MCF 10A (cell line): ENCODE measurements at regions not wholly inside any gene's neighbourhood (a gene's known extent, or its start where the extent isn't known, plus 50 kb on each side); places are given as distances from the start of the nearest gene placed in this dataset.

Experiments
- BruUV-seq: library from RNA; stranded (reverse); fragments of 400-500 nt; replicated peaks from 2 replicates; lab custom pipeline; 2021; lab: Mats Ljungman, UMichigan
- CTCF ChIA-PET: fragments of 300-600 bp; sonication (Branson Sonifier 250); formaldehyde crosslinking; extraction: SDS; loops from one replicate; lab custom pipeline; 2021; ENCODE audit warnings: antibody characterized with exemption, inconsistent platforms; lab: Yijun Ruan, JAX
- POLR2A ChIA-PET: fragments of 300-600, 350-650 bp; sonication (Branson Sonifier 250); formaldehyde crosslinking; extraction: SDS; loops from one replicate; lab custom pipeline; 2020; ENCODE audit warnings: antibody characterized with exemption, inconsistent platforms; lab: Yijun Ruan, JAX
- DNase-seq: peaks from one replicate; pipeline ENCODE4 v3.0.0-alpha.2; 2018; ENCODE audit not compliant: unreplicated experiment
- H3K27ac Mint-ChIP-seq: one replicate; pipeline ENCODE4 v1.8.0; 2022; ENCODE audit warnings: mild to moderate bottlenecking, low read depth, mixed read lengths; ENCODE audit not compliant: unreplicated experiment
- H3K27me3 Mint-ChIP-seq: one replicate; pipeline ENCODE4 v1.8.0; 2022; ENCODE audit warnings: mixed read lengths; ENCODE audit not compliant: insufficient read depth, unreplicated experiment
- H3K36me3 Mint-ChIP-seq: one replicate; pipeline ENCODE4 v1.8.0; 2022; ENCODE audit warnings: mild to moderate bottlenecking, moderate library complexity, mixed read lengths; ENCODE audit not compliant: insufficient read depth, unreplicated experiment
- H3K4me1 Mint-ChIP-seq: one replicate; pipeline ENCODE4 v1.8.0; 2022; ENCODE audit warnings: mixed read lengths; ENCODE audit not compliant: insufficient read depth, unreplicated experiment
- H3K4me3 Mint-ChIP-seq: one replicate; pipeline ENCODE4 v1.8.0; 2022; ENCODE audit warnings: mild to moderate bottlenecking, moderate library complexity, mixed read lengths; ENCODE audit not compliant: unreplicated experiment
- H3K9me3 Mint-ChIP-seq: one replicate; pipeline ENCODE4 v1.8.0; 2022; ENCODE audit warnings: mixed read lengths; ENCODE audit not compliant: unreplicated experiment
- intact Hi-C: fragments of 100-400 bp; cut with micrococcal nuclease; formaldehyde crosslinking; loops from 2 replicates; pipeline ENCODE4 v1.14.1; 2022
- TF ChIP-seq, protein P1 (sequence below): fragments of 200-600 bp; IDR thresholded peaks from one replicate; pipeline ENCODE4 v1.8.0; 2022; ENCODE audit warnings: antibody characterized with exemption, mild to moderate bottlenecking; ENCODE audit not compliant: unreplicated experiment

DNA sequence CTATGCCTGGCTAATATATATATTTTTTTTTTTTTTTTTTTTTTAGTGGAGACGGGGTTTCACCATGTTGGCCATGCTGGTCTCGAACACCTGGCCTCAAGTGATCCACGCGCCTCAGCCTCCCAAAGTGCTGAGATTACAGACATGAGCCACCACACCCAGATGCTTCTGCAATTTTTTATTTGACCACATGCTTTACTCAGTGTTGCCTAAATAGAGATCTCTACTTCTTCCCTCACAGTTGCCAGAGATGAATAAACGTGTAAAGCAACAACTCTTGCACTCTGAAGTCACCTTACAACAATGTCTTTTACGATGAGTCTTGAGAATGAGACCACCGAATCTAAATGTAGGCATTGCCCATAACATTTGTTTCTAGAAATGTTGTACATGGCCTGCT lies 107.9 kb upstream of the FRMD4A start:
- no peak for DNase-seq
- intact Hi-C loops: no loop called here
- H3K4me3 Mint-ChIP-seq: no peak overlapping the region
- CTCF ChIA-PET: no interaction called here
- H3K9me3 Mint-ChIP-seq: no peaks in the 10 kb centered on the region
- no peak overlapping the region for H3K27ac Mint-ChIP-seq
- POLR2A ChIA-PET: interaction anchor here (1.2 kb wide), 1 partner anchor 20 kb away, joined by 4 read pairs; no protein-coding TSS in a partner anchor
- TF ChIP-seq, protein P1, sequence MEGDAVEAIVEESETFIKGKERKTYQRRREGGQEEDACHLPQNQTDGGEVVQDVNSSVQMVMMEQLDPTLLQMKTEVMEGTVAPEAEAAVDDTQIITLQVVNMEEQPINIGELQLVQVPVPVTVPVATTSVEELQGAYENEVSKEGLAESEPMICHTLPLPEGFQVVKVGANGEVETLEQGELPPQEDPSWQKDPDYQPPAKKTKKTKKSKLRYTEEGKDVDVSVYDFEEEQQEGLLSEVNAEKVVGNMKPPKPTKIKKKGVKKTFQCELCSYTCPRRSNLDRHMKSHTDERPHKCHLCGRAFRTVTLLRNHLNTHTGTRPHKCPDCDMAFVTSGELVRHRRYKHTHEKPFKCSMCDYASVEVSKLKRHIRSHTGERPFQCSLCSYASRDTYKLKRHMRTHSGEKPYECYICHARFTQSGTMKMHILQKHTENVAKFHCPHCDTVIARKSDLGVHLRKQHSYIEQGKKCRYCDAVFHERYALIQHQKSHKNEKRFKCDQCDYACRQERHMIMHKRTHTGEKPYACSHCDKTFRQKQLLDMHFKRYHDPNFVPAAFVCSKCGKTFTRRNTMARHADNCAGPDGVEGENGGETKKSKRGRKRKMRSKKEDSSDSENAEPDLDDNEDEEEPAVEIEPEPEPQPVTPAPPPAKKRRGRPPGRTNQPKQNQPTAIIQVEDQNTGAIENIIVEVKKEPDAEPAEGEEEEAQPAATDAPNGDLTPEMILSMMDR: no peak
- no TSS peak for BruUV-seq
- H3K4me1 Mint-ChIP-seq: no peaks in the 10 kb centered on the region
- H3K27me3 Mint-ChIP-seq: no peaks in the 10 kb centered on the region
- no peaks in the 10 kb centered on the region for H3K36me3 Mint-ChIP-seq

DNA sequence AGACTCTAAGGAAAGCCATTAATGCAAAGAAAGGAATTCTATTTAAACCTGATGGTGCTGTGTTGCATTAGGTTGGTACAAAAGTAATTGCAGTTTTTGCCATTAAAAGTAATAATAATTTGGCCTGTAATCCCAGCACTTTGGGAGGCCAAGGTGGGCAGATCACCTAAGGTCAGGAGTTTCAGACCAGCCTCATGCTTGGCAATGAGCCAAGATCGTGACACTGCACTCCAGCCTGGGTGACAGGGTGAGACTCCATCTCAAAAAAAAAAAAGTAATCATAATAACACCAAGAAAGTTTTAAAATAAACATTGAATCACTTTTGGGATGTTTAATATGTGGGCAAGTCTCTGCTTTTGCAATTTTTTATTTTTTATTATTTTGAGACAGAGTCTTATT lies 107.3 kb upstream of the FRMD4A start:
- POLR2A ChIA-PET: no interaction called here
- no peaks in the 10 kb centered on the region for H3K9me3 Mint-ChIP-seq
- TF ChIP-seq, protein P1: no peak

DNA sequence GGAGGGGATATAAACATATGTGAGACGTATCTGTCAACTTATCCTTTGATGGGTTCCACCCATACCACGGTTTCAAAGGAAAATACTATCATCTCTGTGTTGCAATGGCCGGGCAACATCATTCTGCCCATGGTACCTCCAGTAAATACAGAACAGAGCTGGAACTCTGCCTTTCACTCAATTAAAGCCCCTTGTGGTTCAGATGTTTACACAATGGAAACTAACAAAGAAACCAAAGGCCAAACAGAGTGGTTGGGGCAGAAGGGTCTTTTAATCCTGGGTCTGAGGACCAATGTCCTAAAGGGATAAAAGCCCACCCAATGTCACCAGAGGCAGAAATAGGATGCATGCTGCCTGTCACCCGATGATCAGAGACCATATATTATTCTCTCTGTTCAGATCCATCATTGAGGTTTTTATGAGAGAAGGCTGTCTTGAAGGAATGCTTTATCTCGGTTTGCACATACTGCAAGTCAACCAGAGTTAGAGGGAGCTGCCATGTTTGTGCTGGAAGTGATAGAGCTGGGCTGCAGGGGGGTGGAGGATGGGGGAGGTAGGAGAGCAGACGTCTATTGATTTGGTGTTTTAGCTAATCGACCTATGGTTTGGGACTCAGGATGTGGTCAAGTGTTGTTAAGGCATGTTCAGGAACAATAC lies 105.4 kb upstream of the FRMD4A start:
- no peaks in the 10 kb centered on the region for H3K9me3 Mint-ChIP-seq
- no peak overlapping the region for H3K27ac Mint-ChIP-seq
- H3K4me3 Mint-ChIP-seq: no peak overlapping the region
- intact Hi-C loops: no loop called here
- ChIA-PET CTCF (interaction anchor here (0.7 kb wide), 1 partner anchor 58 kb away, joined by 5 read pairs; no protein-coding TSS in a partner anchor), POLR2A (interaction anchor here (0.6 kb wide), 1 partner anchor 371 kb away, joined by 3 read pairs; no protein-coding TSS in a partner anchor)
- TF ChIP-seq, protein P1: no peak
- H3K4me1 Mint-ChIP-seq: no peaks in the 10 kb centered on the region
- H3K27me3 Mint-ChIP-seq: no peaks in the 10 kb centered on the region
- DNase-seq: no peak
- no peaks in the 10 kb centered on the region for H3K36me3 Mint-ChIP-seq
- BruUV-seq: no TSS peak

More for the DNA sequence above, 107.3 kb upstream of the FRMD4A start:
- Mint-ChIP-seq H3K4me1 (no peaks in the 10 kb centered on the region), H3K27ac (no peak overlapping the region), H3K4me3 (no peak overlapping the region), H3K36me3 (no peaks in the 10 kb centered on the region), H3K27me3 (no peaks in the 10 kb centered on the region)
- BruUV-seq: no TSS peak
- no peak for DNase-seq
- CTCF ChIA-PET: no interaction called here
- intact Hi-C loops: no loop called here

DNA sequence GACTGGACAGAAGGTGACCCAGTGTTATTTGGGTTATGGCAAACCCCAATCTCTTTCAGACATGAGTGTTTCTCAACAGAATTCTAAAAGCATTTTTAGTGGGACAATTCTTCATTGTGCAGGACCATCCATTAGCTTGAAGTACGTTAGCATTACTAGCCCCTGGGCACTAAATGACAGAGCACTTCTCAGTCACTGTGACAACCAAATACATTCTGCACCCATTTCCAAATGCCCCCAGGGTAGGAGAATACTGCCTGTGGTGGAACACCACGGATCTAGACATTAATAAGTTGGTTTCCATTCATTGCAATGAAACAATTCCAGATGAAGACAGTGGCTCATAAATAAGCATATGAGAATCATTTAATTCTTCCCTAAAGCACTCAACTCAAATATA lies 102.4 kb upstream of the FRMD4A start:
- no peaks in the 10 kb centered on the region for H3K9me3 Mint-ChIP-seq
- CTCF ChIA-PET: no interaction called here
- intact Hi-C loops: no loop called here
- BruUV-seq: no TSS peak
- H3K4me1 Mint-ChIP-seq: no peaks in the 10 kb centered on the region
- TF ChIP-seq, protein P1: no peak
- H3K4me3 Mint-ChIP-seq: no peak overlapping the region
- no peaks in the 10 kb centered on the region for H3K27me3 Mint-ChIP-seq
- H3K27ac Mint-ChIP-seq: no peak overlapping the region
- no peak for DNase-seq
- H3K36me3 Mint-ChIP-seq: no peaks in the 10 kb centered on the region
- POLR2A ChIA-PET: interaction anchor here (0.6 kb wide), 1 partner anchor 268 kb away, joined by 3 read pairs; no protein-coding TSS in a partner anchor
